Bronchial epithelial cell (primary cell): ENCODE measurements at regions not wholly inside any gene's neighbourhood (a gene's known extent, or its start where the extent isn't known, plus 50 kb on each side); places are given as distances from the start of the nearest gene placed in this dataset.
"Not testable (repeated sequence)": the region's sequence is repeated elsewhere in the genome, so short reads cannot be mapped to it uniquely, and the experiment has no call there.

Experiments used
- DNase-seq: peaks from one replicate; pipeline ENCODE4 v3.0.0-alpha.2; 2010; ENCODE audit warnings: low read depth
- FAIRE-seq: peaks from 2 replicates; lab custom pipeline; 2011; peaks lifted over from hg19 to GRCh38; lab: Jason Lieb, UNC
- H3K27me3 ChIP-seq: 2 replicates; pipeline ENCODE4 v1.5.1; 2011; ENCODE audit warnings: low read length; ENCODE audit not compliant: control insufficient read depth, insufficient read depth
- H3K36me3 ChIP-seq: 2 replicates; pipeline ENCODE4 v1.5.1; 2011; ENCODE audit warnings: low read length; ENCODE audit not compliant: control insufficient read depth, insufficient read depth
- H3K4me3 ChIP-seq: 2 replicates; pipeline ENCODE4 v1.5.1; 2011; ENCODE audit warnings: mild to moderate bottlenecking, low read depth, low read length, control low read depth
- CTCF ChIP-seq: IDR thresholded peaks from 2 replicates; pipeline ENCODE4 v1.5.1; 2011; ENCODE audit warnings: mild to moderate bottlenecking, moderate library complexity, low read length, control low read depth, inconsistent platforms; ENCODE audit not compliant: insufficient read depth, severe bottlenecking

- Histone ChIP-seq H3K27me3 (peaks cover 5% of the 10 kb centered on the region), H3K36me3 (no peaks in the 10 kb centered on the region), H3K4me3 (no peak overlapping the region)
- DNase-seq (no peak), FAIRE-seq (no peak)
- no peak for TF ChIP-seq CTCF
Measured at GRCh38 chr1:10947691-10948462, 64.6 kb upstream of the TARDBP start.

- no peak for FAIRE-seq
- no peak for TF ChIP-seq CTCF
- H3K36me3 ChIP-seq, result no peaks in the 10 kb centered on the region
- peaks cover 5% of the 10 kb centered on the region for H3K27me3 ChIP-seq
- DNase-seq, result no peak
- no peak overlapping the region for H3K4me3 ChIP-seq
Measured at GRCh38 chr1:10948463-10948775, 64.0 kb upstream of the TARDBP start.

- DNase-seq, result no peak
- FAIRE-seq, result no peak
- H3K4me3 ChIP-seq, result no peak overlapping the region
- no peaks in the 10 kb centered on the region for H3K36me3 ChIP-seq
- H3K27me3 ChIP-seq, result peaks cover 2% of the 10 kb centered on the region
- TF ChIP-seq CTCF, result no peak
Measured at GRCh38 chr1:10950316-10951172, 61.9 kb upstream of the TARDBP start.

GRCh38 chr1:10951298-10951697 lies 61.2 kb upstream of the TARDBP start:
- not testable (repeated sequence) for H3K4me3 ChIP-seq, H3K36me3 ChIP-seq, DNase-seq, H3K27me3 ChIP-seq, FAIRE-seq

GRCh38 chr1:10951961-10952360 lies 60.5 kb upstream of the TARDBP start:
- no peak for TF ChIP-seq CTCF

GRCh38 chr1:10953505-10954193 lies 58.8 kb upstream of the TARDBP start:
- Histone ChIP-seq H3K4me3 (no peak overlapping the region), H3K36me3 (no peaks in the 10 kb centered on the region), H3K27me3 (no peaks in the 10 kb centered on the region)
- DNase-seq (no peak), FAIRE-seq (no peak)
- no peak for TF ChIP-seq CTCF

More at GRCh38 chr1:10951961-10952360, 60.5 kb upstream of the TARDBP start:
- Histone ChIP-seq H3K27me3 (no peaks in the 10 kb centered on the region), H3K36me3 (no peaks in the 10 kb centered on the region), H3K4me3 (no peak overlapping the region)
- FAIRE-seq (no peak), DNase-seq (no peak)
